ENCODE measurements at regions not wholly inside any gene's neighbourhood (a gene's known extent, or its start where the extent isn't known, plus 50 kb on each side); places are given as distances from the start of the nearest gene placed in this dataset.

DNA sequence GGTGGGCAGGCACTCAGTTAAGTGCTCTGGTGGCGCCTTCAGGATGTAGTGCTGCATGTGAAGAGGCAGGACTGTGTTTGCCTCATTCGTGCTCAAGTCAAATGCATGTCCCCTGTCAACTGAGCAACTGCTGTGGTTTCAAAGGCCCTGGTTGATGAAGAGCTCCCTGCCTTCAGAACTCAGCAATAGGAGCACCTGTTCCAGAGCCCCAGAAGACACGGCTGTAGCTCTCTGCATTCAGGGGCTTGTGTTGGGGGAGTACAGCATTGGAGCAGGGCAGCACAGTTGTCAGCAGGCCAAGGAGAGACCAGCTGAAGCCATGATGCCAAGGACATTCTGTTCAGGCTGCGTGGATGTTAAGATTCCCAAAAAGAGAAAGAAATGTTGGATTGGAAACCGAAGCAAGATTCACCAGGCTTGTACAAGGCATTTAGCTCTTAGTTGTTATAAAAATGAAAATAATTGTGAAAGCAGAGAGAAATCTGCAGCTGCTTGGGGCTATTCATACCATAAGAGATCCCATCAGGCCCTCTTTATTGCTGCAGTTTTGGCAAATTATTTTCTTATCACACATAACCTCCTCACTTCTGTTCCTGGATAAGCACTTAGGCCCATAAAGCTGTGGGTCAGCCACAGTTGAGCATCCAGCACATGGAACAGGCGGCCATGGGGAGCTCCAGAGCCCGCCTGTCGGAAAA is 252.4 kb upstream of the ZNF521 start:
- TF ChIP-seq EP300 (IDR thresholded peaks at IDR 0.05; ENCODE audit: borderline replicate concordance) (no peak), TAF1 (IDR thresholded peaks at IDR 0.05; ENCODE audit: low read depth) (no peak), CREB1 (IDR thresholded peaks at IDR 0.05; ENCODE audit: low read depth) (no peak), FOXM1 (IDR thresholded peaks at IDR 0.05; ENCODE audit: borderline replicate concordance, low read depth) (no peak), NFIC (IDR thresholded peaks at IDR 0.05) (no peak), YY1 (IDR thresholded peaks at IDR 0.05; ENCODE audit: low read depth) (no peak)
- TF ChIP-seq, protein P1, sequence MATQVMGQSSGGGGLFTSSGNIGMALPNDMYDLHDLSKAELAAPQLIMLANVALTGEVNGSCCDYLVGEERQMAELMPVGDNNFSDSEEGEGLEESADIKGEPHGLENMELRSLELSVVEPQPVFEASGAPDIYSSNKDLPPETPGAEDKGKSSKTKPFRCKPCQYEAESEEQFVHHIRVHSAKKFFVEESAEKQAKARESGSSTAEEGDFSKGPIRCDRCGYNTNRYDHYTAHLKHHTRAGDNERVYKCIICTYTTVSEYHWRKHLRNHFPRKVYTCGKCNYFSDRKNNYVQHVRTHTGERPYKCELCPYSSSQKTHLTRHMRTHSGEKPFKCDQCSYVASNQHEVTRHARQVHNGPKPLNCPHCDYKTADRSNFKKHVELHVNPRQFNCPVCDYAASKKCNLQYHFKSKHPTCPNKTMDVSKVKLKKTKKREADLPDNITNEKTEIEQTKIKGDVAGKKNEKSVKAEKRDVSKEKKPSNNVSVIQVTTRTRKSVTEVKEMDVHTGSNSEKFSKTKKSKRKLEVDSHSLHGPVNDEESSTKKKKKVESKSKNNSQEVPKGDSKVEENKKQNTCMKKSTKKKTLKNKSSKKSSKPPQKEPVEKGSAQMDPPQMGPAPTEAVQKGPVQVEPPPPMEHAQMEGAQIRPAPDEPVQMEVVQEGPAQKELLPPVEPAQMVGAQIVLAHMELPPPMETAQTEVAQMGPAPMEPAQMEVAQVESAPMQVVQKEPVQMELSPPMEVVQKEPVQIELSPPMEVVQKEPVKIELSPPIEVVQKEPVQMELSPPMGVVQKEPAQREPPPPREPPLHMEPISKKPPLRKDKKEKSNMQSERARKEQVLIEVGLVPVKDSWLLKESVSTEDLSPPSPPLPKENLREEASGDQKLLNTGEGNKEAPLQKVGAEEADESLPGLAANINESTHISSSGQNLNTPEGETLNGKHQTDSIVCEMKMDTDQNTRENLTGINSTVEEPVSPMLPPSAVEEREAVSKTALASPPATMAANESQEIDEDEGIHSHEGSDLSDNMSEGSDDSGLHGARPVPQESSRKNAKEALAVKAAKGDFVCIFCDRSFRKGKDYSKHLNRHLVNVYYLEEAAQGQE (IDR thresholded peaks at IDR 0.05; ENCODE audit: low read depth): no peak
- TF ChIP-seq, protein P2, sequence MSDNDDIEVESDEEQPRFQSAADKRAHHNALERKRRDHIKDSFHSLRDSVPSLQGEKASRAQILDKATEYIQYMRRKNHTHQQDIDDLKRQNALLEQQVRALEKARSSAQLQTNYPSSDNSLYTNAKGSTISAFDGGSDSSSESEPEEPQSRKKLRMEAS (IDR thresholded peaks at IDR 0.05): no peak
- TF ChIP-seq, protein P3, sequence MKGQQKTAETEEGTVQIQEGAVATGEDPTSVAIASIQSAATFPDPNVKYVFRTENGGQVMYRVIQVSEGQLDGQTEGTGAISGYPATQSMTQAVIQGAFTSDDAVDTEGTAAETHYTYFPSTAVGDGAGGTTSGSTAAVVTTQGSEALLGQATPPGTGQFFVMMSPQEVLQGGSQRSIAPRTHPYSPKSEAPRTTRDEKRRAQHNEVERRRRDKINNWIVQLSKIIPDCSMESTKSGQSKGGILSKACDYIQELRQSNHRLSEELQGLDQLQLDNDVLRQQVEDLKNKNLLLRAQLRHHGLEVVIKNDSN (IDR thresholded peaks at IDR 0.05): no peak

All from Ishikawa (cell line).